ENCODE measurements at regions not wholly inside any gene's neighbourhood (a gene's known extent, or its start where the extent isn't known, plus 50 kb on each side); places are given as distances from the start of the nearest gene placed in this dataset.

DNA sequence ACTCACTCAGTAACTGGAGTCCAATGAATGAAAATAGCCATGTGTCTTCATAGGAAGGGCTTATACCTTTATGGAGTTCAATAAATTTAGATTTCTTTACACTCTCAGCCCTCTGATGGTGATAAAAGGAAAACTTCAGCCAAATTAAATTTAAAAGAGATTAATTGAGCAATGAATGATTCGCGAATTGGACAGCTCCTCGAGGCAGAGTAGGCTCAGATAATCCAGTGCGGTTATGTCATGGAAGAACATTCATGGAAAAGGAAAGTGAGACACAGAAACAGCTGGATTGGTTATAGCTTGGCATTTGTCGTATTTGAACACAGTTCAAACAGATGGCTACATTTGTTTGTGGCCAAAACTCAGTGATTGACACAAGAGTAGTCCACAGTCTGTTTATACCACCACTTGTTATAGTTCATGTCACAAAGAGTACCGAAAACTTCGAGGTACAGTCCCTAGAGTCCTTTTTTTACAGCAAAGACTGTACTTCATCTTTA, 54.6 kb upstream of the TACR3 start:
- TF ChIP-seq CTCF (IDR thresholded peaks at IDR 0.05) (no peak), POLR2AphosphoS5 (IDR thresholded peaks at IDR 0.05; ENCODE audit: low read depth, low read length) (no peak), TAF1 (IDR thresholded peaks at IDR 0.05; ENCODE audit: borderline replicate concordance, low read depth, low read length) (no peak), TCF12 (IDR thresholded peaks at IDR 0.05) (no peak), RAD21 (IDR thresholded peaks at IDR 0.05; ENCODE audit: low read length) (no peak)

All from SK-N-SH (cell line).